Astrocyte (in vitro differentiated cells and primary cell): ENCODE measurements at regions not wholly inside any gene's neighbourhood (a gene's known extent, or its start where the extent isn't known, plus 50 kb on each side); places are given as distances from the start of the nearest gene placed in this dataset.

Experiments
- CTCF ChIP-seq: IDR thresholded peaks from 2 replicates; pipeline ENCODE4 v1.5.1; 2011; ENCODE audit warnings: low read depth, mild to moderate bottlenecking, inconsistent platforms, low read length, moderate library complexity; ENCODE audit not compliant: insufficient read depth
- EZH2 ChIP-seq: IDR thresholded peaks from 2 replicates; pipeline ENCODE4 v1.6.1; 2012; ENCODE audit warnings: mild to moderate bottlenecking, low read length, inconsistent platforms; ENCODE audit not compliant: insufficient read depth

GRCh38 chr13:87952377-87952776, 281.2 kb downstream of the SLITRK5 start:
- TF ChIP-seq CTCF = no peak
- TF ChIP-seq EZH2 = no peak
